Effector memory CD4-positive, alpha-beta T cell (primary cell): ENCODE measurements at regions not wholly inside any gene's neighbourhood (a gene's known extent, or its start where the extent isn't known, plus 50 kb on each side); places are given as distances from the start of the nearest gene placed in this dataset.

Experiments
- DNase-seq, 3 donors: peaks; one replicate each; pipeline ENCODE4 v3.0.0-alpha.2; 2020
- H3K27ac ChIP-seq: 2 replicates; pipeline ENCODE4 v1.7.0; 2013; ENCODE audit warnings: mild to moderate bottlenecking, low read length, moderate library complexity; ENCODE audit not compliant: insufficient read depth, poor library complexity, severe bottlenecking
- H3K27me3 ChIP-seq: replicated peaks from 2 replicates; pipeline ENCODE4 v1.7.0; 2013; ENCODE audit warnings: mild to moderate bottlenecking, low read length; ENCODE audit not compliant: insufficient read depth, control insufficient read depth, poor library complexity, severe bottlenecking
- H3K36me3 ChIP-seq: 2 replicates; pipeline ENCODE4 v1.7.0; 2013; ENCODE audit warnings: mild to moderate bottlenecking, low read length, moderate library complexity; ENCODE audit not compliant: control insufficient read depth, insufficient read depth
- H3K4me1 ChIP-seq: 2 replicates; pipeline ENCODE4 v1.7.0; 2013; ENCODE audit warnings: low read length, mild to moderate bottlenecking; ENCODE audit not compliant: control insufficient read depth, insufficient read depth, poor library complexity, severe bottlenecking
- H3K4me3 ChIP-seq: 2 replicates; pipeline ENCODE4 v1.7.0; 2013; ENCODE audit warnings: low read length, low read depth, mild to moderate bottlenecking; ENCODE audit not compliant: insufficient read depth, poor library complexity, severe bottlenecking
- H3K9me3 ChIP-seq: 2 replicates; pipeline ENCODE4 v1.7.0; 2013; ENCODE audit warnings: mild to moderate bottlenecking, low read length, moderate library complexity; ENCODE audit not compliant: control insufficient read depth

- no peaks in the 10 kb centered on the region for H3K27me3 ChIP-seq
- DNase-seq: no peak
- H3K4me1 ChIP-seq: no peaks in the 10 kb centered on the region
- H3K9me3 ChIP-seq: no peaks in the 10 kb centered on the region
- H3K36me3 ChIP-seq: no peaks in the 10 kb centered on the region
- no peak overlapping the region for H3K27ac ChIP-seq
- H3K4me3 ChIP-seq: no peak overlapping the region
Observed at GRCh38 chr10:64458306-64458705, 937.1 kb downstream of the REEP3 start.

GRCh38 chr10:64463406-64463805, 942.2 kb downstream of the REEP3 start:
- Histone ChIP-seq H3K36me3 (no peaks in the 10 kb centered on the region), H3K4me3 (no peak overlapping the region), H3K27ac (no peak overlapping the region), H3K4me1 (no peaks in the 10 kb centered on the region), H3K27me3 (no peaks in the 10 kb centered on the region), H3K9me3 (no peaks in the 10 kb centered on the region)
- no peak for DNase-seq

- H3K36me3 ChIP-seq: no peaks in the 10 kb centered on the region
- no peaks in the 10 kb centered on the region for H3K4me1 ChIP-seq
- no peak overlapping the region for H3K27ac ChIP-seq
- H3K9me3 ChIP-seq: no peaks in the 10 kb centered on the region
- H3K4me3 ChIP-seq: no peak overlapping the region
- no peak for DNase-seq
- no peaks in the 10 kb centered on the region for H3K27me3 ChIP-seq
Observed at GRCh38 chr10:64465653-64466052, 944.5 kb downstream of the REEP3 start.

- no peaks in the 10 kb centered on the region for H3K27me3 ChIP-seq
- no peaks in the 10 kb centered on the region for H3K9me3 ChIP-seq
Observed at GRCh38 chr10:64468219-64468618, 947.0 kb downstream of the REEP3 start.

GRCh38 chr10:64476506-64476905, 955.3 kb downstream of the REEP3 start:
- H3K36me3 ChIP-seq: no peaks in the 10 kb centered on the region
- no peak overlapping the region for H3K4me3 ChIP-seq
- no peaks in the 10 kb centered on the region for H3K9me3 ChIP-seq
- H3K27me3 ChIP-seq: no peaks in the 10 kb centered on the region
- no peak overlapping the region for H3K27ac ChIP-seq
- no peaks in the 10 kb centered on the region for H3K4me1 ChIP-seq
- DNase-seq: no peak

More at GRCh38 chr10:64468219-64468618, 947.0 kb downstream of the REEP3 start:
- Histone ChIP-seq H3K4me1 (no peaks in the 10 kb centered on the region), H3K27ac (no peak overlapping the region), H3K4me3 (no peak overlapping the region), H3K36me3 (no peaks in the 10 kb centered on the region)
- no peak for DNase-seq

- H3K27me3 ChIP-seq: no peaks in the 10 kb centered on the region
- DNase-seq: no peak
- H3K27ac ChIP-seq: no peak overlapping the region
- no peaks in the 10 kb centered on the region for H3K9me3 ChIP-seq
- no peak overlapping the region for H3K4me3 ChIP-seq
- no peaks in the 10 kb centered on the region for H3K36me3 ChIP-seq
- H3K4me1 ChIP-seq: no peaks in the 10 kb centered on the region
Observed at GRCh38 chr10:64477791-64478190, 956.6 kb downstream of the REEP3 start.

GRCh38 chr10:64484811-64485330, 963.7 kb downstream of the REEP3 start:
- no peak overlapping the region for H3K27ac ChIP-seq
- no peaks in the 10 kb centered on the region for H3K4me1 ChIP-seq
- H3K27me3 ChIP-seq: no peaks in the 10 kb centered on the region
- DNase-seq: no peak
- H3K9me3 ChIP-seq: no peaks in the 10 kb centered on the region
- no peak overlapping the region for H3K4me3 ChIP-seq
- no peaks in the 10 kb centered on the region for H3K36me3 ChIP-seq

- DNase-seq: no peak
- no peaks in the 10 kb centered on the region for H3K4me1 ChIP-seq
- no peaks in the 10 kb centered on the region for H3K27me3 ChIP-seq
- H3K27ac ChIP-seq: no peak overlapping the region
- no peak overlapping the region for H3K4me3 ChIP-seq
- H3K9me3 ChIP-seq: no peaks in the 10 kb centered on the region
- H3K36me3 ChIP-seq: no peaks in the 10 kb centered on the region
Observed at GRCh38 chr10:64486149-64486548, 964.9 kb downstream of the REEP3 start.

- no peaks in the 10 kb centered on the region for H3K36me3 ChIP-seq
- H3K9me3 ChIP-seq: no peaks in the 10 kb centered on the region
- no peak for DNase-seq
- no peaks in the 10 kb centered on the region for H3K27me3 ChIP-seq
- no peaks in the 10 kb centered on the region for H3K4me1 ChIP-seq
- no peak overlapping the region for H3K4me3 ChIP-seq
- H3K27ac ChIP-seq: no peak overlapping the region
Observed at GRCh38 chr10:64486901-64487300, 965.7 kb downstream of the REEP3 start.

GRCh38 chr10:64494901-64495300, 973.7 kb downstream of the REEP3 start:
- Histone ChIP-seq H3K27me3 (no peaks in the 10 kb centered on the region), H3K4me3 (no peak overlapping the region), H3K36me3 (no peaks in the 10 kb centered on the region), H3K4me1 (no peaks in the 10 kb centered on the region), H3K27ac (no peak overlapping the region), H3K9me3 (no peaks in the 10 kb centered on the region)
- no peak for DNase-seq

GRCh38 chr10:64497306-64497705, 976.1 kb downstream of the REEP3 start:
- H3K36me3 ChIP-seq: no peaks in the 10 kb centered on the region
- no peak overlapping the region for H3K4me3 ChIP-seq

More at GRCh38 chr10:64497306-64497705, 976.1 kb downstream of the REEP3 start:
- no peaks in the 10 kb centered on the region for H3K4me1 ChIP-seq
- no peaks in the 10 kb centered on the region for H3K27me3 ChIP-seq
- H3K9me3 ChIP-seq: no peaks in the 10 kb centered on the region
- no peak for DNase-seq
- no peak overlapping the region for H3K27ac ChIP-seq
